ENCODE measurements at regions not wholly inside any gene's neighbourhood (a gene's known extent, or its start where the extent isn't known, plus 50 kb on each side); places are given as distances from the start of the nearest gene placed in this dataset.
"Not testable (repeated sequence)": the region's sequence is repeated elsewhere in the genome, so short reads cannot be mapped to it uniquely, and the experiment has no call there.

- TF ChIP-seq CTCF (IDR thresholded peaks at IDR 0.05 in 2 of 3, conservative IDR thresholded peaks at IDR 0.05 in 1 of 3; ENCODE audit: control insufficient read depth in 2 of 3, extremely low read depth in 1 of 3, insufficient read depth in 1 of 3, low read depth in 3 of 3, low read length in 3 of 3) (no peak), HCFC1 (IDR thresholded peaks at IDR 0.05; ENCODE audit: low read length) (no peak), NKRF (conservative IDR thresholded peaks at IDR 0.05) (no peak), RAD21 (IDR thresholded peaks at IDR 0.05; ENCODE audit: insufficient read depth, low read depth, low read length) (no peak), ZNF24 (IDR thresholded peaks at IDR 0.05) (no peak), ETV6 (conservative IDR thresholded peaks at IDR 0.05 in 1 of 2, IDR thresholded peaks at IDR 0.05 in 1 of 2; ENCODE audit: borderline replicate concordance in 1 of 2, low read depth in 1 of 2) (no peak), POLR2AphosphoS2 (IDR thresholded peaks at IDR 0.05; ENCODE audit: low read depth, low read length) (no peak), ASH2L (IDR thresholded peaks at IDR 0.05; ENCODE audit: borderline replicate concordance, low read depth) (no peak)
These were observed 154.2 kb upstream of the KCTD7 start (continued) for GRCh38 chr7:66474441-66474840.

- POLR2A ChIA-PET; H3K4me1 ChIP-seq (ENCODE audit: control insufficient read depth, insufficient read depth, low read length); H3K27ac ChIP-seq (ENCODE audit: control insufficient read depth, insufficient read depth); CTCF ChIA-PET; H3K36me3 ChIP-seq (ENCODE audit: control insufficient read depth in 2 of 2, insufficient read depth in 2 of 2, low read length in 1 of 2); H3K9me3 ChIP-seq (replicated peaks; ENCODE audit: control insufficient read depth, insufficient read depth, low read length); ATAC-seq; H3K4me3 ChIP-seq; H3K4me2 ChIP-seq (ENCODE audit: control insufficient read depth, insufficient read depth); intact Hi-C loops (cut with micrococcal nuclease; ENCODE audit: unreplicated experiment); H2AFZ ChIP-seq (ENCODE audit: control insufficient read depth, low read depth, low read length); RAD21 ChIA-PET (ENCODE audit: unreplicated experiment); DNase-seq (ENCODE audit: low read depth, low spot score); H3K9ac ChIP-seq (ENCODE audit: control insufficient read depth, insufficient read depth, low read length); BruUV-seq (replicated peaks); SMC1A ChIA-PET (ENCODE audit: uncharacterized antibody, unreplicated experiment); H3K79me2 ChIP-seq (ENCODE audit: control insufficient read depth, insufficient read depth, low read length); H4K20me1 ChIP-seq (ENCODE audit: control insufficient read depth, insufficient read depth); FAIRE-seq; H3K27me3 ChIP-seq (replicated peaks in 1 of 2; ENCODE audit: control insufficient read depth in 2 of 2, insufficient read depth in 2 of 2, low read length in 1 of 2): not testable (repeated sequence)
- in situ Hi-C loops (cut with MboI), result loop anchor here (5.0 kb wide), 1 partner anchor 111 kb away; no protein-coding TSS in a partner anchor
- 100% methylated on average over 1 of the region's 3 CpGs for WGBS (ENCODE audit: insufficient coverage, insufficient replicate concordance, low lambda C conversion rate, missing lambda C conversion rate)
These were observed 152.6 kb upstream of the KCTD7 start for GRCh38 chr7:66476056-66476455.

- 77% methylated on average over 3 of the region's 3 CpGs for WGBS (ENCODE audit: insufficient coverage, insufficient replicate concordance, low lambda C conversion rate, missing lambda C conversion rate)
- H3K79me2 ChIP-seq (ENCODE audit: control insufficient read depth, insufficient read depth, low read length); H3K27ac ChIP-seq (ENCODE audit: control insufficient read depth, insufficient read depth); H3K9me3 ChIP-seq (replicated peaks; ENCODE audit: control insufficient read depth, insufficient read depth, low read length); H4K20me1 ChIP-seq (ENCODE audit: control insufficient read depth, insufficient read depth); BruUV-seq (replicated peaks); ATAC-seq; CTCF ChIA-PET; RAD21 ChIA-PET (ENCODE audit: unreplicated experiment); SMC1A ChIA-PET (ENCODE audit: uncharacterized antibody, unreplicated experiment); H3K4me2 ChIP-seq (ENCODE audit: control insufficient read depth, insufficient read depth); intact Hi-C loops (cut with micrococcal nuclease; ENCODE audit: unreplicated experiment); H3K4me3 ChIP-seq; DNase-seq (ENCODE audit: low read depth, low spot score); H3K9ac ChIP-seq (ENCODE audit: control insufficient read depth, insufficient read depth, low read length); H3K4me1 ChIP-seq (ENCODE audit: control insufficient read depth, insufficient read depth, low read length); H2AFZ ChIP-seq (ENCODE audit: control insufficient read depth, low read depth, low read length); FAIRE-seq; H3K27me3 ChIP-seq (replicated peaks in 1 of 2; ENCODE audit: control insufficient read depth in 2 of 2, insufficient read depth in 2 of 2, low read length in 1 of 2): not testable (repeated sequence)
- peaks cover 0 to 12% of the 10 kb centered on the region in 2 experiments; a peak in 3 of 4 replicates for H3K36me3 ChIP-seq (ENCODE audit: control insufficient read depth in 2 of 2, insufficient read depth in 2 of 2, low read length in 1 of 2)
- POLR2A ChIA-PET, result interaction anchor here (0.6 kb wide), 1 partner anchor 48 kb away, joined by 3 read pairs; no protein-coding TSS in a partner anchor
- in situ Hi-C loops (cut with MboI), result loop anchor here (5.0 kb wide), 1 partner anchor 109 kb away; no protein-coding TSS in a partner anchor
These were observed 150.8 kb upstream of the KCTD7 start for GRCh38 chr7:66477822-66478397.

Measured in GM12878 (cell line).